COLO668 (cell line): ENCODE measurements at regions not wholly inside any gene's neighbourhood (a gene's known extent, or its start where the extent isn't known, plus 50 kb on each side); places are given as distances from the start of the nearest gene placed in this dataset.

Source experiments
- DNase-seq: peaks from one replicate; lab custom pipeline; 2025; ENCODE audit not compliant: unreplicated experiment; lab: John Stamatoyannopoulos, UW

DNA sequence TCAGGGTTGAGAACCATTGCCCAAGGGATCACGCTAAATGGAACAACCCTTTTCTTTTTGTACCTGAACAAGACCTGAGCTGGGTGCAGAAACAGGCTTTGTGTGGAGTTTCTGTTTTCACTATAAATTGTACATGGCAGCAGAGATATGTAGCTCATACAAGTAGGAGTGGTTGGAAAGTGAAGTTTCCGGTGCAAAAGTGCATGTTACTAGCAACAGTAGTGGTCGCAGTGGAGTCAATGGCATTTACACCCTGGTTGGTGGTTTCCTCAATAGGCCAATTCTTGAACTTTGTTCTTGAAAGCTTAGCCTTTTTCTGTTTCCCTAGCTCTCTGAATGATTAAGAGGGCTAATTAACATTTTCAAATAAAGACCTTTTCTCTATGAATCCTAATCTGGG, 170.7 kb downstream of the NEBL start:
- DNase-seq: no peak

DNA sequence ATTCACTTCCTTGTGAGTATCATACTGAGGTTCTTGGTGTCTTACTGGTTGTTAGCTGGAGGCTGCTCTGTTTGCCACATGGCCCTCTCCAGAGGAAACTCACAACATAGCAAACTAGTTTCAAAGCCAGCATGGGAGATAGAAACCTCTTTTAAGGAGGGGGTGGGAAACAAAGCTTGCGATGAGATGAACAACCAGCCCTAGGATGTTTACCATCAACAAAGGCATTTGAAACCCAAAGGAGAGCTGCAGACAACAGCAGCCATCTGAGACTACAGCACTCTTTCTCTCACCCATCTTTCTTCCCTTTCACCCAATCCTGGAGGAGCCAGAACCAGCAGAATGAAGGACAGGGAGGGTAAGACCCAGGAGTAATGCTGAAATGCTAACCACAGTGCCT, 182.1 kb downstream of the NEBL start:
- no peak for DNase-seq

DNA sequence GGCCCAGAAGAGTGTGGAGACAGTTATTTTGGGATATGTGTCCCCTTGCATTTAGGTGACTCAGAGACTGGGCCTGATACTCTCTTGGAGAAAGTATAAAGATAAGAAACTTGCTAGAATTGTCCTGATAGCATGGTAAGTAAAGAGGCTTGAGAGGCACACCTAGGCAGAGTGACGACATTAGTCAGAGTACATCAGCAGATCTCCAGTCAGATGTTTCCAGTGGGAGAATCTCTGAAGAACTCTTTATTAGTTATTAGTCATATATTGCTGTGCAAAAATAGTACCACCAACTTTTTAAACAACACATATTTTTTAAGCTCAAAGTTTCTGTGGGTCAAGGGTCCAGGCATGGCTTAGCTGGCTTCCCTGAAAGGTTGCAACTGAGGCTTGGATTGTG, 182.6 kb downstream of the NEBL start:
- DNase-seq: no peak

DNA sequence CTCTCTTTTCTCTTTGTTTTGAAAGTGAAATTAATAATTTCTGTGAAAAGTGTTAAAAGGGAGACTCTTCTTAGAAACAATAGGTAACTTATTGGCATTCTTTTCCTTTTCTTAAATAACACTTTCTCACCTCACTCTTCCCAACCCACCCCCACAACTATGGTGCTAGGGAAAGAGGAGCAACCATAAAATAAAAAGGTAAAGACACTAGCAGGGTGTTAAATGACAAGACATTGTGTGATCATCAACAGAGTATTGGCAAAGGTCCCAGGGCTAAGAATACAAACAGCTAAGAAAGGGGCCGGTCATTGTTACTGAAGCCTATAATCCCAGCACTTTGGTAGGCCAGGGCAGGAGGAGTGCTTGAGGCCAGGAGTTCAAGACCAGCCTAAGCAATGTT, 183.7 kb downstream of the NEBL start:
- DNase-seq: no peak

DNA sequence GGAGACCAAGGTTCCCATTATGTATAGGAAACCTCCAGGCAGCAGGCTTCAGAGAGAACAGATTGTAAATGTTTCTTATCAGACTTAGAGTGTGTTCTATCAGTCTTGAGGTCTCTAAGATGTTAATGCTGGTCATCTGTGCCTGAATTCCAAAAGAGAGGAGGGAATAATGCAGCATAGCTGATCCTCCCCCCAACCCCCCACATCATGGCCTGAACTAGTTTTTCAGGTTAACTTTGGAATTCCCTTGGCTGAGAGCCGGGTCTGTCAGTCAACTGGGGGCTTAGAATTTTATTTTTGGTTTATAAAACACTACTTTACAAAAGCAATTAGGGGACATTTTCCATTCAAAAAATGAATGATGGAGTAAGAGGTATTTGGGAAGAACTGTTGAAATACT, 184.3 kb downstream of the NEBL start:
- no peak for DNase-seq

DNA sequence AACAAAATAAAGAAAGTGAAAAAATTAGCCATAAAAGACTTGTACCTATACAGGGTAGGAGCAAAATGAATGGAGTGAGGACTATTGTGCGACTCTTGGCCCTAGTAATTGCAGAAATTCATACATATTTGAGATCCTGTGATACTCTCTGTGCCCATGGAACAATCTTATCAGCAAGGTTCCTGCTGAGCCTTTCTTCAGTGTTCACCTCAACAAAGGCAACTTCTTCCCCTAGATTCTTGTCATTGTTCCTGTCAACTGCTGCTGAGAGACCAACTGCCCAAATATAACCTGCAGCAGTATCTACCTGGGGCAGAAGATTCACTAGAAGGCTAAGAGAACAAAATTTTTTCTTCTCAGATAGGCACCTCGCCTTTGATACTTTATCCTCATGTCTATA, 187.4 kb downstream of the NEBL start:
- DNase-seq: no peak

DNA sequence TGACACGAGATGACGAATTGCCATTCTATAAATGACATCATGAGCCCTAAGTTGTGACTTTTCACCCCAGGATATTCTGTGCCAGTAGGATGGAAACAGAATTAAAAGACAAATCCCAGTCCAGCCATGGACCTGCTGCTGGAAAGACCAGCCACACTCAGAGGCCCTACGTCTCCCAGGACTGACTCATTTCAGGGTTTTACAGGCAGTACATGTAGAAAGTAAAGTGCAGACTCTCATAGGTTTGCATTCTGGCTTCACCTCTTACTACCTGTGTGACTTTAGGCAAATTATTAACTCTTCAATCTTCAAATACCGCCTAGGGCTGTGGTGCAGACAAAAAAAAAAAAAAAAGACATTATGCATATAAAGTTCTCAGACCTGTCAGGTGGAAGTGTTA, 188.8 kb downstream of the NEBL start:
- DNase-seq: no peak

DNA sequence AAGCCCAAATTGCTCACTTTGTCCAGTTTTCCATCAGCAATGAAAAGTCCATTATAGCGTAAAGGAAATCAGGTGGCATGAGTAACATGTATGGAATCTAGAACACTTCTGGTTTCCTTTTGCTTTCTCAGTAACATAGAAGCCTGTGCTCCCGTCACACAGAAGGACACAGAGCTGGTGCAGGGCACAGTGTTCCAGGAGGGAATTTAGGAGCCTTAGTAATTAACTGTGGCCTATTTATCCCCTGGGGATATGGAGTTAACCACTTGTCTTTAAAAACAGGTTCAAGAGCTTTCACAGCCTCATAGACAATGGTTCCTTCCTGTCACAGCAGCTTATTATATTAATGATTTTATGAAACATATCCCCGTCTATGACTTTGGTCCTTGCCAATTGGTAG, 189.9 kb downstream of the NEBL start:
- no peak for DNase-seq

- no peak for DNase-seq
Measured at GRCh38 chr10:20698837-20699236, 198.3 kb downstream of the NEBL start.

- DNase-seq: no peak
Measured at GRCh38 chr10:20694296-20694695, 202.8 kb downstream of the NEBL start.

GRCh38 chr10:20688797-20689544, 208.1 kb downstream of the NEBL start:
- DNase-seq: no peak

DNA sequence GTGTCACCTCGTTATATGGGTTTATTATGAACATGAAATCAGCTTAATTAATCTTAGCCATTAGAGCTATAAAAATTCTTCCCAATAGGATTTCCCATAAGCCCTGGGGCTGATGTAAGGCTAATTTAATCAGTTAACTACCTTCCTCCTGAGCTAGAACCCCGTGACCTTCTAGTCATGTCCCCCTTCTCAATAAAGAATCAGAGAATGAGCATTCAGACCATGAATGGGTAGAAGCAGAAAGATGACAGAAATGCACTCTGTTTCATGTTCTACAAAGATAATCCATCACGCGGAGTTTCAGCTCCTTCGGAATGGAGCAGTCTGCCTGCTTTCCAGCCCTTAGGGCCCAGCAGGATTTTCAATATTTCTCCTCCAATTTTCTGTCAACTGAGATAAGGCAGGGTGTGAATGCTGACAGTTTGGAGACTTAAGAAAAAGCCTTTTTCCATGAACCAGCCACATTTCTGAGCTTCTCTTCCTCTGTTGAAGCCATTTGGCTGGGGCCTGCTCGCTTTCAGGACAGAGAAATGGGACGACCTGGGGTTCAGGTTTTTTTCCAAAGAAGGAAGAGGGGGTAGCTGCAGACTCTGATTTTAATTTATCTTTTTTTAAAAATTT, 211.0 kb downstream of the NEBL start:
- DNase-seq: no peak

DNA sequence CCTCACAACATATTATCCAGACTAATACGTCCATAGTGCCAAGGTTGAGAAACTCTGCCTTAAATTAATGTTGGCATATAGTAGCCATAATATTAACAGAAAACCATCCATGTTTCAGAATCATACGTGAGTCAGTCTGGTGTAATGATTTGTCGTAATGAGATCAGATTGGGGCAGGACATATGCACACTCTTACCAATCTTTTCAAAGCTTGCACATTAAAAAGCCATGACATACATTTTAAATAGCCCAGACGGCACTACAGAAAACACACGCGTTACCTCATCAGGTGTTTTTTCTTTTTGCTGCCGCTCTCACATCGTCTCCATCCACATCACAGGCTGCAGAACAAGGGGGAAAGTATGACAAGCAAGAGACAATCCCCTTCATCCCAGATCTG, 211.6 kb downstream of the NEBL start:
- DNase-seq: no peak

DNA sequence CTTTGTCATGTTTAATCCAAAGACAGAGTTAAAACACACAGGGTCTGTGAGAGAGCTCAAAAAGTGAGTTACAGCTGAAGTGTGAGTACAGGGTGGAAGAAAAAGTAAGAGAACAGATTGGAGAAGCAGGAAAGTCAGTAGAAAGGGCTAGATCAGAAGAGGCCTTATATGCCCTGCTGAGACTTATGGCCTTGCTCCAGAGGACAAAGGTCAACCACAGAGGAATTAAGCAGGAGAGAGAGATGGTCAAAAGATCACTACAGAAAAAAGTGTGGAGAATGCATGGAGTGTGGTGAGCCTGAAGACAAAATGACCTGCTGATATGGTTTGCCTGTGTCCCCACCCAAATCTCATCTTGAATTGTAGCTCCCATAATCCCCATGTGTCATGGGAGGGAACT, 213.8 kb downstream of the NEBL start:
- no peak for DNase-seq

DNA sequence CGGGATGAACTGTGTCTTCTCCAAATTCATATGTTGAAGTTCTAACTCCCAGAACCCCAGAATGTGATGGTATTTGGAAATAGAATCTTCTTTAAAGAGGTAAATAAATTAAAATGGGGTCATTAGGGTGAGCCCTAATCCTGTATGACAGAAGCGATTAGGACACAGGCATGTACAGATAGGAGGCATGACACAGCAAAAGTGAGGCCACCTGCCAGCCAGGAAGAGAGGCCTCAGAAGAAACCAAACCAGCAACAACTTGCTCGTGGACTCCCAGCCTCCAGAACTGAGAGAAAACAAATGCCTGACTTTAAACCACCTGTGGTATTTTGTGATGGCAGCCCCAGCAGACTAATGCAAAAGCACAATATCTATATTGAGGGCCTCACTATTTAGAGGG, 214.3 kb downstream of the NEBL start:
- DNase-seq: no peak

- DNase-seq: no peak
Measured at GRCh38 chr10:20677340-20677739, 219.8 kb downstream of the NEBL start.

DNA sequence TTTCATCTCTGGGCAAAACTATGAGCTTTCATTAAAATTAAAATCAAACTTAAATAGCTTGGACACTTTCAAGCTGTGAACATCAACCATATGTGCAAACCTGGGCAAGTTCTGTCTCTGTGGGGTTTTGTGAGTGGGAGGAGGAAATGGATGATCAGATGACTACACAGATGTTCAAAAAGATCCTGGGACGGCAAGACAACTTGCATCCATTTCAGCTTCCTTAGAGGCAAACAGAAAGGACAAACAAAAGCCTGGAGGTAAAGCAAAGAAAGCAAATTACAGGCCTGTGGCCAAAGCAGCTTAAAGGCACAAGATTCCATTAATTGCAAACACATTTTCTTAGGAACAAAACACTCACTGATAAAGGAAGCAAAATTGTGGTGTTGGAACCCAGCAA, 222.2 kb downstream of the NEBL start:
- no peak for DNase-seq

GRCh38 chr10:20673175-20673574, 223.9 kb downstream of the NEBL start:
- DNase-seq: no peak

- DNase-seq: no peak
Measured at GRCh38 chr10:20672741-20673140, 224.4 kb downstream of the NEBL start.

DNA sequence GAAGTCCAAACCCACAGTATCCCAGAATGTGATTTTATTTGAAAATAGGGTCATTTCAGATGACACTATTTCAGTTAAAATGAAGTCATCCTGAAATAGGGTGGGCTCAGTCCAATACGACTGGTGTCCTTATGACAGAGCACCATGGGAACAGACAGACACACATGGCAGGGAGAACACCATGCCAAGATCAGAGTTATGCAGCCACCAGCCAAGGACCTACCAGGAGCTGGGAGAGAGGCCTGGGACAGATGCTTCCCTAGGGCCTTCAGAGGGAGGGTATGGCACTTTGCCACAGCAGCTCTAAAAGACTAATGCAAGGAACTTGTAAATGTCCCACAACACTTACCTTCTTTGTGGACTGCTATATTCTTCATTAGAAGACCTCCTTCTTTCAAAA, 226.5 kb downstream of the NEBL start:
- no peak for DNase-seq

GRCh38 chr10:20668985-20669384, 228.1 kb downstream of the NEBL start:
- DNase-seq: no peak

DNA sequence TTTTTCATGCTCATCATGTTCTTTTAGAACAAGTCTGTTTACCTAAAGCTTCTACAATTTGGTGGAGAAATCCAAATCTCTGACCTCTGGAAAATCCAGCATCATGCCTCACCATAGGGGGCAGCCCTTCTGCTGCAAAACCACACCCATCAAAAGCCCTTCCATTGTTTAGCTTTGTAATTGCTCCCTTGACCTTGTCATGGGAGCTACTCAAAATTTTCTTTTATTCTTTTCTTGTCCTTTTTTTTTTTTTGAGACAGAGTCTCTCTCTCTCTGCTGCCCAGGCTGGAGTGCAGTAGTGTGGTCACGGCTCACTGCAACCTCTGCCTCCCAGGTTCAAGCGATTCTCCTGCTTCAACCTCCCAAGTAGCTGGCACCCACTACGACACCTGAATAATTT, 234.4 kb downstream of the NEBL start:
- no peak for DNase-seq

GRCh38 chr10:20659225-20659624, 237.9 kb downstream of the NEBL start:
- DNase-seq: no peak
